ENCODE measurements at regions not wholly inside any gene's neighbourhood (a gene's known extent, or its start where the extent isn't known, plus 50 kb on each side); places are given as distances from the start of the nearest gene placed in this dataset.

- TF ChIP-seq EGR1 (IDR thresholded peaks at IDR 0.05; ENCODE audit: borderline replicate concordance, low read depth, low read length) (no peak), PHF8 (conservative IDR thresholded peaks at IDR 0.05; ENCODE audit: low read depth, low read length) (no peak), ATF2 (IDR thresholded peaks at IDR 0.05; ENCODE audit: low read length) (no peak), KDM4A (IDR thresholded peaks at IDR 0.05; ENCODE audit: low read depth, low read length, severe bottlenecking) (no peak), SAP30 (IDR thresholded peaks at IDR 0.05; ENCODE audit: insufficient read depth, insufficient replicate concordance, low read length) (no peak)
Observed at GRCh38 chr1:19581381-19581780, 62.7 kb upstream of the NBL1 start (continued).

Data from H1 (cell line).